HG03457 (cell line): ENCODE measurements at regions not wholly inside any gene's neighbourhood (a gene's known extent, or its start where the extent isn't known, plus 50 kb on each side); places are given as distances from the start of the nearest gene placed in this dataset.
"Not testable (repeated sequence)": the region's sequence is repeated elsewhere in the genome, so short reads cannot be mapped to it uniquely, and the experiment has no call there.

Experiments
- ATAC-seq: cut with Tn5 transposase; IDR thresholded peaks from one replicate; pipeline ENCODE4 v1.9.1; 2021; ENCODE audit warnings: moderate number of reproducible peaks; ENCODE audit not compliant: unreplicated experiment

- ATAC-seq: no peak
These were observed 582.2 kb downstream of the KIF4B start for GRCh38 chr5:155595791-155596190.

GRCh38 chr5:155598552-155598951 lies 585.0 kb downstream of the KIF4B start:
- no peak for ATAC-seq

- no peak for ATAC-seq
These were observed 592.4 kb downstream of the KIF4B start for GRCh38 chr5:155605920-155606319.

GRCh38 chr5:155616779-155617392 lies 603.3 kb downstream of the KIF4B start:
- no peak for ATAC-seq

- ATAC-seq: no peak
These were observed 606.1 kb downstream of the KIF4B start for GRCh38 chr5:155619688-155620087.

- no peak for ATAC-seq
These were observed 607.4 kb downstream of the KIF4B start for GRCh38 chr5:155620821-155621410.

- ATAC-seq: no peak
These were observed 611.2 kb downstream of the KIF4B start for GRCh38 chr5:155624597-155625241.

- no peak for ATAC-seq
These were observed 611.8 kb downstream of the KIF4B start for GRCh38 chr5:155625315-155625714.

- no peak for ATAC-seq
These were observed 612.5 kb downstream of the KIF4B start for GRCh38 chr5:155625897-155626543.

GRCh38 chr5:155626592-155626991 lies 613.0 kb downstream of the KIF4B start:
- no peak for ATAC-seq

GRCh38 chr5:155628346-155628745 lies 614.8 kb downstream of the KIF4B start:
- ATAC-seq: no peak

- ATAC-seq: no peak
These were observed 616.0 kb downstream of the KIF4B start for GRCh38 chr5:155629597-155629996.

- ATAC-seq: no peak
These were observed 617.6 kb downstream of the KIF4B start for GRCh38 chr5:155631116-155631515.

GRCh38 chr5:155633338-155633957 lies 619.9 kb downstream of the KIF4B start:
- no peak for ATAC-seq

GRCh38 chr5:155649666-155650065 lies 636.1 kb downstream of the KIF4B start:
- ATAC-seq: no peak

GRCh38 chr5:155655569-155655968 lies 642.0 kb downstream of the KIF4B start:
- no peak for ATAC-seq

- no peak for ATAC-seq
These were observed 648.3 kb downstream of the KIF4B start for GRCh38 chr5:155661859-155662258.

- ATAC-seq: no peak
These were observed 651.8 kb downstream of the KIF4B start for GRCh38 chr5:155665361-155665760.

- not testable (repeated sequence) for ATAC-seq
These were observed 655.0 kb upstream of the SGCD start for GRCh38 chr5:155672001-155672400.

GRCh38 chr5:155676967-155677366 lies 650.0 kb upstream of the SGCD start:
- ATAC-seq: no peak

GRCh38 chr5:155678371-155678770 lies 648.6 kb upstream of the SGCD start:
- no peak for ATAC-seq
